ENCODE measurements at regions not wholly inside any gene's neighbourhood (a gene's known extent, or its start where the extent isn't known, plus 50 kb on each side); places are given as distances from the start of the nearest gene placed in this dataset.
"Not testable (repeated sequence)": the region's sequence is repeated elsewhere in the genome, so short reads cannot be mapped to it uniquely, and the experiment has no call there.

- not testable (repeated sequence) for DNase-seq
These were observed 330.5 kb upstream of the HNRNPA3 start for GRCh38 chr2:176882045-176882444.

- no peak for DNase-seq
These were observed 327.5 kb upstream of the HNRNPA3 start for GRCh38 chr2:176885001-176885643.

DNA sequence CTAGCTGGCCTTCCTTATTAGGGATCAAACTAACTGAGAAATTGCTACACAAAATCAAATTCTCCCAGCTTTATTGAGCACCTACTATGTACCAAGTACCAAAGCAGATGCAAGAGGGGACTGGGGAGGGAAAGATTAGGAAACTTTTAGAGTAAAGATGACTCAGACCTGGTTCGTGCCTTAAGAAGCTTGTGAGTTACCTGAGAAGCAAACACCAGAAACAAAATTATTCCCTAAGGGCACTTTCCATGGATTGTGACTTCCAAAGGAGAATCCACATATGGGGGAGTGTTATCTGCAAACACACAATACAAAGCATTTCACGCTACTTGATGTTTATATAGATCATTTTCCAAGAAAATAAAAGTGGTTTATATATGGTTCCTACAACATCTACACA is 326.9 kb upstream of the HNRNPA3 start:
- no peak for DNase-seq

- DNase-seq, result no peak
These were observed 321.5 kb upstream of the HNRNPA3 start for GRCh38 chr2:176891105-176891504.

DNA sequence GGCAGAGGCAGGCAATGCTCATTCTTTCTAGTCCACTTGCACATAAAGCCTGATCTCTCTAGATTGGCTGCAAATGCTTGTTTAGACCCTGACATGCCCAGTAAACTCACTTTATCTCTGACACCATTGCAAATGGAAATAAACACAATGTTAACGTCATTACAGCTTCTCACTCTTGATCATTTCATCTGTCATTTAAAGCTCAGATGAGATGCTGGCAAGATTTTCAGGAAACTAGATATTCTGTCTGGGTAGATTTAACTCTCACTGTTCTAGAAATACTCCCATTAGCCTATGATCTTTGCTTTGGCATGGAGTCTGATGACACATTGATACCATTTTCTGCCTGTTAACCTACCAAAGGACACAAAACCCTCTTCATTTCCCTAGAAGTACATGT is 320.7 kb upstream of the HNRNPA3 start:
- DNase-seq, result no peak

DNA sequence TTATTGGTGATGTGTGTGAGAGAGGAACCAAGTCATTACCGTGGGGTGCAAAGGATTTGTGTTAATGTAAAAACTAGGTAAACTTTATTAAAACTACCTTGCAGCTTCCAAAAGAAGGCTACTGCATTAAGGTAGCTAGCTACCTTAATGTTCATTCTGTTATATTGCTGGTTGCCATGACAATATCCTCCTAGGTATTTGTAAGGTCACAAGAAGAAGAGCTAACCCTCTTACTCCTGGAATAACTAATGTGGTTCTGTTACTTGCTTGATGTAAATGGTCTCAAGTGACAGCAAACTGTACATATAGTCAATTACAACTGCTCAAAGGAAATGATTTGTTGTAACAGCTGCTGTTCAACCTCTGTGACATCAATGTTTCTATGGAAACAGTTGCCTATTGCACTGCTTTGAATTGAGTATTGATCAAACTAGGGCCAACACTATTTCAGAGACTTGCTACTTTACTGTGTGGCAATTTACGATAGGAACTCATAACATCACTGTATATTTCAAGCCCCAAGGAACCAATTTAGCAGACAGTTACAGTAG is 319.8 kb upstream of the HNRNPA3 start:
- DNase-seq, result no peak

DNA sequence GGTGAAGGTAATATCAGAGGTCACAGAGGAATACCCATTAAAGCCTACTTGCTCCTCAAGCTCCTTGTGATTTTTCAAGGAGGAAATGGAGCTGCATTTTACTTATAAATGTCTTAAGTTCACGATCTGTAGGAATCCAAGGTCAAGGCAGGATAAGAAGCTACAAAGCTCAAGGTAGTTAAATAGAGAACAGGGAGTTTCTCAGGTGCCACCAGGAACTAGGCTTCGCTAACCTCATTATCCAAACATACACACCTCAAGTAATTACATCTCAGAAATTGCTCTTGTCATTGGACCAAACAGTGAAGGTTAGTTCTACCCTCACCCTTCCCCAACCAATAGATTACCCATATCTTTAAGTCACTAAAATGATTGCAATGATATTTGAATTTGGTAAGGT is 317.4 kb upstream of the HNRNPA3 start:
- no peak for DNase-seq

DNA sequence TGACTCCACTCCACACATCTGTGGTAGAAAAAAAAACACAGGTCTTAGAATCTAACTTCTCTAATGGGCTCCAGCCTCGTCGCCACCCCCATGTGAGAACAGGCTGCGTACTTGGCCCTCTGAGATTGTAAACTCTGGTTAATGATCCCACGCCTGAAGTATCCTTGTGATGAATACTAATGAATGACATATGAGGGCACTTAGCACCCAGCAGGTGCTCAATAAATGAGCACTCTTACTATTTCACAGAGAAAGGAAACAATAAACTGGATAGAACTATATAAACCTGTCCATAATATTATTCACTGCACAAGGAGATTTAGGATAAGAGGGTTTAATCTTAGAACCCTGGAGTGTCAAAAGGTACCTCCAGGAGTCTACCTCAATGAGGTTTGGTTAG is 310.1 kb upstream of the HNRNPA3 start:
- DNase-seq, result no peak

GRCh38 chr2:176904053-176904452 is 308.5 kb upstream of the HNRNPA3 start:
- DNase-seq, result not testable (repeated sequence)

DNA sequence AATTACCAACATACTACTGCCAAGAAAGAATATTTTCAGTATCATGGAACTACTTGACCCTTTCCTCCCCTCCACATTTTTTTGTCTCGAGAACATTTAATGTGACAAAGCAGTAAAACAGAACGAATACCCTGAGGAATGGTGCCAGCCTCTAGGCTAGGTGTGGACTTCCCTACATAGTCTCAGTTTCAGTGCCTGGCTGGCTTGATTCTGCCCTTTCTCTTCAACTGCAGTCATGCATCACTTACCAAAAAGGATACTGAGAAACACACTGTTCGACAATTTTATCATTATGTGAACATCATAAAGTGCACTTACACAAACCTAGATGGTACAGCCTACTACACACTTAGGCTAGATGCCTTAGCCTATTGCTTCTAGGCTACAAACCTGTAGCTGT is 305.3 kb upstream of the HNRNPA3 start:
- no peak for DNase-seq

GRCh38 chr2:176910828-176911227 is 301.8 kb upstream of the HNRNPA3 start:
- DNase-seq, result no peak

DNA sequence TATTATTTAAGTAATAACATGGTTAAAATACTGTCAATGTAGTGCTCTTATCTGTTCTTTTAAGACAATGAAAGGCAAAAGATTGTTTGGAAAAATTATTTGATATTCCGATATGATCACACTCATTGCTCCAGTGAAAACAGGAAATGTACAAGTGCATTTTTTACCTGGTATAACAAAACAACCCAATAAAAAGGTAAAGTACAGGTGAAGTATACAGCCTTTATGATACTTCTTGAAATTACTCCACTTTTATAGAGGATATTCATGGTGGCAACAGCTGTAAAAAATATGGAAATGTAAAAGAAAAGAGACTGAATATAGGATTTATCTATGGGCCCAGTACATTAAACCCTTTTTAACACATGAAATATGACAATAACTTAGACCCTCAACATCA is 298.6 kb upstream of the HNRNPA3 start:
- DNase-seq, result no peak

DNA sequence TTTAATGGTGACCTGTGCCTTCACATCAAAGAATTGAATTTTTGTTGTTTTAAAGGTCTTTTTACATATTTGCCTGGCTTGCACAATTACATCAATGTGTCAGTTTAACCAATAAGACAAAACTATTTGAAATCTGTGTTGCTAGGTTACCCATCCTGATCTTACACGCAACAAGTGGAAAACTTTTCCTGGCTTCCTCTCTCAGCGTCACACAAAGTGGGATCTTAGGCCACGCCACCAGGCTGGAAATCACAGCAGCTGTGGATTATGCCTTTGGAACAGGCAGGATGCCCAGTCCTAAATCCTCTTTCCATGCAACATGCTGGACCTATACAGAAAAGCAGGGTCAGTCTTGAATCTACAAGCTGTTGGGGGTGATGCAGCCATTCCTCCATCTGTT is 298.2 kb upstream of the HNRNPA3 start:
- no peak for DNase-seq

GRCh38 chr2:176922545-176922944 is 290.0 kb upstream of the HNRNPA3 start:
- not testable (repeated sequence) for DNase-seq

GRCh38 chr2:176923205-176923604 is 289.4 kb upstream of the HNRNPA3 start:
- no peak for DNase-seq

DNA sequence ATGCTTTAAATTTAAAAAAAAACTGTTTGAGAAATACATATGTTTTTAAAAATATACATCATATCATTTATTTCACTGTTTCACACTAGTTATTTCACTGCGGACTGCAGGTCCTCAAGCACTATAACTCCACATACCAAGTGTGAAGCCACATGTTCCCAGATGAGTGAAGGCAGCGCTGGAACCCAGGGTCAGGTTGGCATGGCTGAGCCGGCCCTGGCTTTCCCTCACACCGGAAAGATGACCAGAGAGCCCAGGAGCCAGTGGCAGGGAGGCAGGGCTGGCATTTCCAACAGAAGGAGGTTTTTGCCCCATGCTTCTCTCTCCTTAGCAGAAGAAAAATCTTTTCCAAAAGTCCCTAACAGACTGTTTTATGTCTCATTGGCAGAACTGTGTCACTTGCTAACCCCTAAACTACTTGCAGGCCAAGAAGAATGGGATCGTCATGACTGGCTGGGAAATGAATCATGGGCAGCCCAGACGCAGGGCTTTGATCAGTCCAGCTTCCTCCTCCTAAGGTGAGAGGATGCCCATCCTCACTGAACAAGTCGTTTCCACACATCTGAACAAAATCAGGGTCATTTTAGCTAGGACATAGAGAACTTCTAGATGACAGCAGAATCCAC is 287.6 kb upstream of the HNRNPA3 start:
- no peak for DNase-seq

GRCh38 chr2:176926453-176926852 is 286.1 kb upstream of the HNRNPA3 start:
- no peak for DNase-seq

DNA sequence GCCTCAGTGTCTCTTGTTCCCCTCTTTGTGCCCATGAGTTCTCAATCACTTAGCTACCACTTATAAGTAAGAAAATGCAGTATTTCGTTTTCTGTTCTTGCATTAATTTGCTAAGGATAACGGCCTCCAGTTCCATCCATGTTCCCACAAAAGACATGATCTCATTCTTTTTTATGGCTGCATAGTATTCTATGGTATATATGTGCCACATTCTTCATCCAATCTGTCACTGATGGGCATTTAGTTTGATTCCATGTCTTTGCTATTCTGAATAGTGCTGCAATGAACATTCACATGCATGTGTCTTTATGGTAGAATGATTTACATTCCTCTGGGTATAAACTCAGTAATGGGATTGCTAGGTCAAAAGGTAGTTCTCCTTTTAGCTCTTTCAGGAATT is 283.2 kb upstream of the HNRNPA3 start:
- DNase-seq, result not testable (repeated sequence)

DNA sequence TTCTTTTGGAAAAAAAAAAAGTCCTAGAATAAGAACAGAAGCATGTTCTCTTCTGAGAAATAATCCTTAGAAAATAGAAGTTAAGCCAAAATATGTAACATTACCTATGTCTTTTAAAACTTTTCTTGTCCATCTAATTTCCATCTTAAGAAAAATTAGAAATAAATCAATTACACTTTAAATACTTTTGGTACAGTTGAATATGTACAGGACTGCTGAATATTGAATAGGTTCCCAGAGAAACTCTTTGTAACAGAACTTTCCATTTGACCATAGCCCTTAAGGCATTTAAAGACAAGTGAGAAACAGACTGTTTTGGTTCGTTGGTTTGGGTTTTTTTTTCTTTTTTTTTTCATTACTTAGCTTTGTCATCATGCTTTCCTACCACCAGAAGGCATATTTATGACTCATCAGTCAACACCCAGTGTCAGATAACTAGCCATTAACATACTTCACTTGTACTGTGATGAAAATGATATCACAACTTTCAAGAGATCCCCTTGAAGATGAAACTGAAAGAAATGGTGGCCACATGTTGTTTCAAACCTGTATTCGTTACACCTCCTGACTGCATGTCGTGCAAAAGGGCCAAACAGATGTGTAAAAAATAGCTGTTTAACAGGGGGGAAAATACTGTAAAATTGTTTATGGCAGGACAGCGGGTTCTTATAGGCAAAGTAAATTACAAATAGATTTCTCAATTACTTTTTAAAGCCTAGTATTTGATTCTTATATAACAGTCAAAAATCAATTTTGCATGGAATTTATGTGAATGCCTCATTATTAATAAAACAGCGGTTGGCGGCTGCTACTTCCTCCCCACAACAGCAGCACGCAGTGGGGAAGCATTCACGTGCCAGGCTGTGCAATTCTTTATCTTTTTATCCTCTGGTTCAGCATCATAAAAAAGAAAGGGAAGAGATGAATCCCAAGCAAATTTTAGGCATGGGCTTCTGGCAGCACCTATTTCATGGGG is 280.7 kb upstream of the HNRNPA3 start:
- no peak for DNase-seq

DNA sequence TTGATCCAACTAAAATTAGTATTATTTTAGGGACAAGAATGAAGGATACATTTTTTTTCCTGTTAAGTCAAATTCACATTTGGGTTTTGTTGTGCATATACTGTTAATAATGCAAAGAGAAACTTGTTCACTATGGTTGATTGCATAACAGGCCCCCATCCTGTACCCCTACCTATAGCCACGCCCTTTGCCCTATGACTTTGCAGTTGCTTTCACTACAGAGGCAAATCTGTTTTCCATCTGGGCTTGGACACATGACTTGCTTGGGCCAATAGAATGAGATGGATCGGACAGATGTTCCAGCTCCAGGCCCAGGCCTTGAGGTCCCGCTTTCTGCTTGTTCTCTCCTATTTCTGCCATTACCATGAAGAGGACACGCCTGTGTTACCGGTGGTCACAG is 278.5 kb upstream of the HNRNPA3 start:
- DNase-seq, result no peak

DNA sequence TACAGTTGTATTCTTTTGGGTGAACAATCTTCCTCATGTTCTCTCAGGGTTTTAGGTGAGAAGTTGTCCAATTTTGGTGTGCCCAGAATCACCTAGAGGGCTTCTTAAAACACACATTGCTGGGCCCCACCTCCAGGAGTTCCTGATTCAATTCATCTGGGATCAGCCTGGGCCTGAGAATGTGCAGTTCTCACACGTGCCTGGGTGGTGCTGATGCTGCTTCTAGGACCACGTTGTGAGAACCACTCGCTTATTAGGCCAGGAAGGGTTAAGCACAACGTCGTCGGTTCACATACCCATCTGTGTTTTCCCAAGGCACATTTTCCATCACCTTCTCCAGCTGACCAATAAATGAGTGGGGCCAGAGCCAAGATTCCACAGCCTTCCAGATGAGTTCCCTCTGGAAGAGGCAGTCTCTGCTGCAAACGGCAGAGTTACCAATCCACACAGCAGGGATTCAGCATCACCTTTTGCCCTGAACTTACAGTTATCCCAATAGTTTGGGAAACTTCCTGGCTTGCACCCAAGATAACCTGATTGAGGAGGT is 277.7 kb upstream of the HNRNPA3 start:
- DNase-seq, result no peak

DNA sequence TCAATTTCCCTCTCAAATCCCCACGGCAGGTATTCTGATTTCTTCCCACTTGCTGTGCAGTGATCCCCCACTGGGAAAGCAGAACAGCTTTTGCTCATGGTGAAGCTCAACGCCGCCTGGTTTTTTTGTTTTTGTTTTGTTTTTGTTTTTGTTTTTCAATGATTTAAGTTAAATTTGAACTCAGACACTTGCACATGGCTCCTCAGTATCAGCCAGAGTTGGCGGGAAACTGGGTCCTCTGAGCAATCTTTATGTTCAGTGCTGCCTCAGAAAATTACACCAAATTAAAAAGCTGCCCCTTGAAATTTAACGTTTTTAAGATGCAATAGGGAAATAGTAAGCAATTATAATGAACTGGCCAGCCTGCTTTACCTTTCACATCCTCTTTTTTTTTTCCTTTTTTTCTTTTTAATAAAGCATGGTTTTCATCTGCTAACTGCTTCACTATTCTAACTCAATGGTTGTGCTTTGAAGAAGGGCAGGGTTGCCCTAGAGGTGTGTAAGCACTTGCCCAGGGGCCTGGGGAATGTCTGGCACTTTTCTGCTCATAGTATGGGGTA is 277.0 kb upstream of the HNRNPA3 start:
- no peak for DNase-seq

GRCh38 chr2:176936410-176936809 is 276.2 kb upstream of the HNRNPA3 start:
- no peak for DNase-seq
